AG10803 (cell line): ENCODE measurements at regions not wholly inside any gene's neighbourhood (a gene's known extent, or its start where the extent isn't known, plus 50 kb on each side); places are given as distances from the start of the nearest gene placed in this dataset.

ENCODE experiments used
- DNase-seq: peaks from one replicate; pipeline ENCODE4 v3.0.0; 2010; ENCODE audit warnings: low read depth
- H3K4me3 ChIP-seq: 2 replicates; pipeline ENCODE4 v1.5.1; 2011; ENCODE audit warnings: mild to moderate bottlenecking, low read length, control low read depth
- CTCF ChIP-seq: conservative IDR thresholded peaks from 2 replicates; pipeline ENCODE4 v1.5.1; 2011; ENCODE audit warnings: mild to moderate bottlenecking, low read length, control low read depth, inconsistent platforms

- TF ChIP-seq CTCF = no peak
- H3K4me3 ChIP-seq = no peak overlapping the region
- DNase-seq = no peak
Measured at GRCh38 chr3:95394286-95394685, 1331.4 kb downstream of the NSUN3 start.

- no peak for TF ChIP-seq CTCF
Measured at GRCh38 chr3:95399585-95399984, 1336.7 kb downstream of the NSUN3 start.

GRCh38 chr3:95401693-95402092, 1338.8 kb downstream of the NSUN3 start:
- no peak overlapping the region for H3K4me3 ChIP-seq
- DNase-seq = no peak
- TF ChIP-seq CTCF = no peak

More at GRCh38 chr3:95399585-95399984, 1336.7 kb downstream of the NSUN3 start:
- H3K4me3 ChIP-seq = no peak overlapping the region
- no peak for DNase-seq

- no peak overlapping the region for H3K4me3 ChIP-seq
- DNase-seq = no peak
- no peak for TF ChIP-seq CTCF
Measured at GRCh38 chr3:95407709-95408463, 1345.0 kb downstream of the NSUN3 start.

GRCh38 chr3:95408464-95408862, 1345.6 kb downstream of the NSUN3 start:
- no peak for DNase-seq
- H3K4me3 ChIP-seq = no peak overlapping the region
- no peak for TF ChIP-seq CTCF

- no peak overlapping the region for H3K4me3 ChIP-seq
- no peak for TF ChIP-seq CTCF
- DNase-seq = no peak
Measured at GRCh38 chr3:95418251-95418650, 1355.4 kb downstream of the NSUN3 start.

GRCh38 chr3:95424279-95424678, 1361.4 kb downstream of the NSUN3 start:
- DNase-seq = no peak
- no peak for TF ChIP-seq CTCF
- H3K4me3 ChIP-seq = no peak overlapping the region
